Heart right ventricle (tissue), 16 donors: ENCODE measurements at regions not wholly inside any gene's neighbourhood (a gene's known extent, or its start where the extent isn't known, plus 50 kb on each side); places are given as distances from the start of the nearest gene placed in this dataset.
A peak's percentile ranks its signal among the peaks of the same experiment; 100 is the strongest.

Experiments
- ATAC-seq, 8 donors: fragments of 200-7000 bp; cut with Tn5 transposase; one replicate each; pipeline ENCODE4 v1.9.1; 2020; ENCODE audit warnings: mild to moderate bottlenecking in 8 of 8, moderate library complexity in 8 of 8, moderate number of reproducible peaks in 1 of 8
- DNase-seq, 2 donors: peaks; one replicate each; pipeline ENCODE4 v3.0.0-alpha.2; 2020
- H3K27ac ChIP-seq, 10 donors: fragments of 200-600 bp; sonication (generic) in 2 of 10; one replicate each; pipeline versions ENCODE4 v1.5.0 to v1.8.0; 2020 to 2022; ENCODE audit warnings: mild to moderate bottlenecking in 3 of 10
- H3K27me3 ChIP-seq, 7 donors: fragments of 200-600 bp; one replicate each; pipeline ENCODE4 v1.8.0; 2021 to 2022; ENCODE audit warnings: mild to moderate bottlenecking in 2 of 7
- H3K36me3 ChIP-seq, 9 donors: fragments of 200-600 bp; sonication (generic) in 1 of 9; one replicate each; pipeline versions ENCODE4 v1.5.0 to v1.8.0; 2020 to 2022; ENCODE audit warnings: mild to moderate bottlenecking in 2 of 9
- H3K4me1 ChIP-seq, 9 donors: fragments of 200-600 bp; sonication (generic) in 1 of 9; one replicate each; pipeline versions ENCODE4 v1.5.0 to v1.8.0; 2020 to 2022; ENCODE audit warnings: mild to moderate bottlenecking in 4 of 9
- H3K4me3 ChIP-seq, 10 donors: fragments of 200-600 bp; sonication (generic) in 2 of 10; one replicate each; pipeline versions ENCODE4 v1.5.0 to v1.8.0; 2020 to 2022; ENCODE audit warnings: mild to moderate bottlenecking in 7 of 10, moderate library complexity in 2 of 10
- H3K9me3 ChIP-seq, 11 donors: fragments of 200-600 bp in 10 of 11; sonication (generic) in 2 of 11; one replicate each; pipeline versions ENCODE4 v1.5.0 to v1.8.0; 2013 to 2022; ENCODE audit warnings: mild to moderate bottlenecking in 2 of 11, control low read depth in 1 of 11, moderate library complexity in 1 of 11
- CTCF ChIP-seq, 9 donors: fragments of 200-600 bp; sonication (generic) in 2 of 9; IDR thresholded peaks; one replicate each; pipeline versions ENCODE4 v1.5.0 to v1.8.0; 2021 to 2022; ENCODE audit warnings: antibody characterized with exemption in 9 of 9, mild to moderate bottlenecking in 5 of 9, moderate library complexity in 1 of 9
- WGBS, 2 donors: extraction: QIAGEN DNeasy Blood & Tissue Kit; methylation state at CpG; one replicate each; pipeline ENCODE4 v1.1.7; 2013; ENCODE audit warnings: inconsistent platforms in 1 of 2; 5-methylcytosine and 5-hydroxymethylcytosine counted together
- intact Hi-C, 10 donors: fragments of 100-400 bp; cut with DNase I; formaldehyde crosslinking; loops; one replicate each; pipeline versions ENCODE4 v1.11.1 to v1.14.2; 2022
- donor health status: Arrhythmogenic right ventricular cardiomyopathy.
- donor health status: ischemic (EF 13 %, LVEDD 7.1; RV severe dilation, severe dysfunction).
- donor health status: healthy with polysubstance abuse.
- donor health status: DM: no; HTN: yes; CAD: no.
- donor health status: DM: no; HTN: no; CAD: no.
- donor health status: ischemic (EF 25% LVEDD 6.9; RV normal size, moderate dysfunction).
- donor health status: ischemic (EF 25% LVEDD 5.7; RV mildly dilated, moderate dysfunction).
- donor health status: healthy.
- donor health status: DM: yes; HTN: yes; CAD: no.
- donor health status: Ischemic cardiomyopathy.
- donor health status: ischemic (EF 35%, LVEDD 5.7; RV mildly dilated, moderate dysfunction).
- donor health status: nonischemic (EF 11% LVEDD 7.7; RV severe dilation, severe dysfunction).
- donor health status: DM: yes; HTN: yes; CAD: no.
- donor health status: PGD.
- donor health status: ischemic (EF 29% LVEDD 5.4; RV normal size, mild dysfunction).
- donor health status: nonischemic (EF 23%, LVEDD 6.1; RV moderate dilation, normal function).

GRCh38 chr15:97731859-97732258, 228.6 kb upstream of the ARRDC4 start:
- Histone ChIP-seq H3K4me1 (peaks cover 0 to 6% (median 0%) of the 10 kb centered on the region in 9 donors), H3K36me3 (no peaks in the 10 kb centered on the region), H3K27me3 (peaks cover 0 to 3% (median 0%) of the 10 kb centered on the region in 7 donors), H3K27ac (no peak overlapping the region), H3K4me3 (no peak overlapping the region), H3K9me3 (no peaks in the 10 kb centered on the region)
- no peak for TF ChIP-seq CTCF (IDR thresholded peaks at IDR 0.05)
- 91 to 96% methylated on average over 3 of the region's 3 CpGs for WGBS, 2 donors
- ATAC-seq (no peak), DNase-seq (no peak)
- intact Hi-C loops = no loop called here

- WGBS, 2 donors = 79 to 86% methylated on average over 3 of the region's 3 CpGs
- DNase-seq (no peak), ATAC-seq (no peak)
- H3K4me1 ChIP-seq = peaks cover 0 to 6% (median 0%) of the 10 kb centered on the region in 9 donors
- H3K36me3 ChIP-seq = no peaks in the 10 kb centered on the region
- H3K9me3 ChIP-seq = no peaks in the 10 kb centered on the region
- intact Hi-C loops = no loop called here
- no peak overlapping the region for H3K4me3 ChIP-seq
- H3K27me3 ChIP-seq = peaks cover 0 to 3% (median 0%) of the 10 kb centered on the region in 7 donors
- no peak overlapping the region for H3K27ac ChIP-seq
- no peak for TF ChIP-seq CTCF (IDR thresholded peaks at IDR 0.05)
These were observed 227.1 kb upstream of the ARRDC4 start for GRCh38 chr15:97733373-97733772.

GRCh38 chr15:97736748-97737147, 223.8 kb upstream of the ARRDC4 start:
- Histone ChIP-seq H3K27me3 (no peaks in the 10 kb centered on the region), H3K36me3 (no peaks in the 10 kb centered on the region), H3K4me1 (no peaks in the 10 kb centered on the region), H3K4me3 (no peak overlapping the region), H3K27ac (no peak overlapping the region), H3K9me3 (no peaks in the 10 kb centered on the region)
- 75 to 81% methylated on average over 3 of the region's 3 CpGs for WGBS, 2 donors
- ATAC-seq (no peak), DNase-seq (no peak)
- intact Hi-C loops = no loop called here
- no peak for TF ChIP-seq CTCF (IDR thresholded peaks at IDR 0.05)

- no peak overlapping the region for H3K27ac ChIP-seq
- no peak overlapping the region for H3K4me3 ChIP-seq
- no peaks in the 10 kb centered on the region for H3K4me1 ChIP-seq
- H3K9me3 ChIP-seq = no peaks in the 10 kb centered on the region
- ATAC-seq (no peak), DNase-seq (peak in 1 of 2 donors; percentile 9)
- no peaks in the 10 kb centered on the region for H3K27me3 ChIP-seq
- TF ChIP-seq CTCF (IDR thresholded peaks at IDR 0.05) = peak; percentile 32 to 72 (median 61)
- H3K36me3 ChIP-seq = no peaks in the 10 kb centered on the region
- 52 to 53% methylated on average over 8 of the region's 8 CpGs for WGBS, 2 donors
- intact Hi-C loops = loop anchor here in 1 of 10 donors (10.0 kb wide), 1 partner anchor 511 kb away; no protein-coding TSS in a partner anchor
These were observed 214.9 kb upstream of the ARRDC4 start for GRCh38 chr15:97745481-97746071.
